ENCODE measurements at regions not wholly inside any gene's neighbourhood (a gene's known extent, or its start where the extent isn't known, plus 50 kb on each side); places are given as distances from the start of the nearest gene placed in this dataset.

GRCh38 chr2:167480986-167481309 lies 592.7 kb downstream of the XIRP2 start:
- TF ChIP-seq CTCF (IDR thresholded peaks at IDR 0.05) (no peak), EZH2 (IDR thresholded peaks at IDR 0.05; ENCODE audit: borderline replicate concordance, insufficient read depth, low read depth, low read length, poor library complexity, severe bottlenecking) (no peak)
